ENCODE measurements at regions not wholly inside any gene's neighbourhood (a gene's known extent, or its start where the extent isn't known, plus 50 kb on each side); places are given as distances from the start of the nearest gene placed in this dataset.

DNA sequence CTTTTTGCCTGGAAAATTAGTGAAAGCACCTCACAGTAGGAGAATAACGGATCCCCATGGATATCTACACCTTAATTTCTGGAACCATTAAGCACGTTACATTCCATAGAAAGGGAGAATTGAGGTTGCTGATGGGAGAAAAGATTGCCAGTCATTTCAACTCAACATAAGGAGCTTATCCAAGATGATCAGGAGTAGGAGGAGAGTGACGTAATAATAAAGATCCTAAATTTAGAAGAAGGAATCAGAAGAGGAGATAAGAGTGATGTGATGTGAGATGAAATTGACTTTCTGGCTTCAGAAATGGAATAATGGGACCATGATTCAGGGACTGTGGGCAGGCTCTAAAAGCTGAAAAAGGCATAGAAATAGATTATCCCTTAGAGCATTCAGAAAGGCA is 1017.8 kb upstream of the CHAC2 start:
- H3K36me3 Mint-ChIP-seq (ENCODE audit: low read depth) = no peaks in the 10 kb centered on the region
- H3K4me1 Mint-ChIP-seq (ENCODE audit: low read depth) = no peaks in the 10 kb centered on the region
- no peaks in the 10 kb centered on the region for H3K27me3 Mint-ChIP-seq (ENCODE audit: low read depth)
- no peak overlapping the region for H3K27ac Mint-ChIP-seq
- H3K4me3 Mint-ChIP-seq = no peak overlapping the region
- H3K9me3 Mint-ChIP-seq = peaks cover 23% of the 10 kb centered on the region

GRCh38 chr2:52745144-52745543 is 1022.5 kb upstream of the CHAC2 start:
- H3K27me3 Mint-ChIP-seq (ENCODE audit: low read depth) = no peaks in the 10 kb centered on the region
- H3K9me3 Mint-ChIP-seq = peaks cover 28% of the 10 kb centered on the region
- H3K36me3 Mint-ChIP-seq (ENCODE audit: low read depth) = no peaks in the 10 kb centered on the region
- no peak overlapping the region for H3K4me3 Mint-ChIP-seq
- no peaks in the 10 kb centered on the region for H3K4me1 Mint-ChIP-seq (ENCODE audit: low read depth)
- no peak overlapping the region for H3K27ac Mint-ChIP-seq

DNA sequence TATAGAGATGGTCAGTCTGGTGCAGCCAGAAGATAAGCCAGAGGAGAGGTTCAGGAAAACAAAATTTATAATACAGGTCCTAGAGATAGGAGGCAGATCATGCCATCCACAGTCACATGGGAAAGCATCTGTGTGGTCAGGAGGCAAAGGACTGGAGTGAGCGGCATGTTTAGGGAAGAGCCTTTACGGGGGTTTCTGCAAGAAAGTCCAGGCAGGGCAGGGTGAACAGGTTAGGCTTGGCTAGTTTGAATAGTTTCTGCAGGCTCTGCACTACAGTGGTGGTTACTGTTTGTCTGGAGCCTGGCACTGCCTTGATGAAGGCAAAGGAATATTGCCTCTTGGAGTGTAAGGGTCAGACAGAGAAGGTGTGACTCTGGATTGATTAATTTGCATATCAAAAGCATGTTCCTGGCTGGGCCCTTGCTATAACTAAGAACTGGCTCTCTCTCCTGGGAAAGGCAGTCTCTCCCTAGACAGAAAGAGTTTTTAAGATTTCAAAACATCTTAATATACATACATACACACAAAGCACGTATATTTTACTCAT is 1034.7 kb upstream of the CHAC2 start:
- no peak overlapping the region for H3K4me3 Mint-ChIP-seq

DNA sequence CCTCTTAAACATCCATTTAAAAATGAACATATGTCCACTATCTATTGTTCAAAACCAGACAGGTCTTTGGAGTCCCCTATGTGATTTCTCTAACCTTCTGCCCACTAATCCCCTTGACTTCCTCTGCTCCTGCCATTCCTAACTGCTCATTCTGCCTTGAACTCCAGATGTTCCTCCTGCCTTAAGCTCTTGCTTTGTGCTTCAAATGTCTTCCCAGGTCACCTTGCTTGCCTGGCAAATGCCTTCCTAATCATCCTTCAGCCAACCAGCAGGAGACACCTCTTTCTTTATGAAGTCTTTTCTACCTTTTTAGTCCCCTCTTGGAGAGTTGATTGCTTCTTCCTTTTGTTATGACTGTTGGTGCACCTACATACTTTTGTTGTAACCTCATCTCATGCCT is 1043.0 kb upstream of the CHAC2 start:
- Mint-ChIP-seq H3K9me3 (peaks cover 30% of the 10 kb centered on the region), H3K4me1 (ENCODE audit: low read depth) (no peaks in the 10 kb centered on the region), H3K27me3 (ENCODE audit: low read depth) (no peaks in the 10 kb centered on the region), H3K27ac (no peak overlapping the region), H3K36me3 (ENCODE audit: low read depth) (no peaks in the 10 kb centered on the region), H3K4me3 (no peak overlapping the region)

More for the DNA sequence above, 1034.7 kb upstream of the CHAC2 start:
- Mint-ChIP-seq H3K9me3 (peaks cover 10% of the 10 kb centered on the region), H3K4me1 (ENCODE audit: low read depth) (no peaks in the 10 kb centered on the region), H3K27ac (no peak overlapping the region), H3K36me3 (ENCODE audit: low read depth) (no peaks in the 10 kb centered on the region), H3K27me3 (ENCODE audit: low read depth) (no peaks in the 10 kb centered on the region)

DNA sequence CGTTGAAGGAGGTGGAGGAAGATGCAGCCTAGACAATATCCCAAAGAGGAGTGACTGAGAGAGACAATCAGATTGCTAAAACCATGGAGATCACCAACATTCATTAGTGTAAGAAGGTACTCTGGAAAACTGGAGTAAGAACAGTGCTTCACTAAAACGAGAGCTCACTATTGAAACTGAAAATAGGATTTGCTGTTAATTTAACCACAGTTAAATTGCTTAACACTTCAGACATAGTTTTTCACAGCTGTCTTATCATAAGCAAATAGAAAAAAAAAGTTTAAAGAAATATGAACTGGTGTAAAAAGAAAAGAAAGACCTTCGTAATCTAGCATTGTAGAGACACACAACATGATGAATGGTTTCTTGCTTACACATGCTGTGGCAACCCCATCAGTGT is 1049.8 kb upstream of the CHAC2 start:
- no peaks in the 10 kb centered on the region for H3K4me1 Mint-ChIP-seq (ENCODE audit: low read depth)
- H3K4me3 Mint-ChIP-seq = no peak overlapping the region
- no peak overlapping the region for H3K27ac Mint-ChIP-seq
- H3K9me3 Mint-ChIP-seq = peaks cover 13% of the 10 kb centered on the region
- no peaks in the 10 kb centered on the region for H3K36me3 Mint-ChIP-seq (ENCODE audit: low read depth)
- no peaks in the 10 kb centered on the region for H3K27me3 Mint-ChIP-seq (ENCODE audit: low read depth)

- Mint-ChIP-seq H3K36me3 (ENCODE audit: low read depth) (no peaks in the 10 kb centered on the region), H3K27me3 (ENCODE audit: low read depth) (no peaks in the 10 kb centered on the region)
Measured at GRCh38 chr2:52710810-52711618, 1056.6 kb upstream of the CHAC2 start.

DNA sequence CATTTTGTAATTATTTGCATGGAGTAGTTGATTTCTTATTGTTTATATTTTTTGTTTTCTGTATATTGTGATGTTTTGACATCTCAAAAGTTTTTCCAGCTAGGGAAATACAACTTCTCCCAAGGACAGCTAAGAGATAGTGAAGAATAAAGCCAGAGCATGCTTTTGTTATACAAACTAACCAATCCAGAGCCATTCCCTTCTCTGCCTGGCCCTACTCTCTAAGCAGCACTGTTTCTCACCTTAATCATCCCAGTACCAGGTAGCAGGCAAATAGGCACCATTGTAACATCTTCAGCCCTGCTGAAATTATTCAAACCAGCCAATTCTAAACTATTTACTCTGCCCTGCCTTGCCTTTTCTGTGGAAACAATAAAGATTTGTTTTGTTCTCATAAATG is 1063.4 kb upstream of the CHAC2 start:
- H3K36me3 Mint-ChIP-seq (ENCODE audit: low read depth) = no peaks in the 10 kb centered on the region
- H3K27me3 Mint-ChIP-seq (ENCODE audit: low read depth) = no peaks in the 10 kb centered on the region
- H3K4me1 Mint-ChIP-seq (ENCODE audit: low read depth) = no peaks in the 10 kb centered on the region
- no peak overlapping the region for H3K4me3 Mint-ChIP-seq
- peaks cover 3% of the 10 kb centered on the region for H3K9me3 Mint-ChIP-seq
- no peak overlapping the region for H3K27ac Mint-ChIP-seq

More at GRCh38 chr2:52710810-52711618, 1056.6 kb upstream of the CHAC2 start:
- Mint-ChIP-seq H3K9me3 (peaks cover 16% of the 10 kb centered on the region), H3K27ac (no peak overlapping the region), H3K4me1 (ENCODE audit: low read depth) (no peaks in the 10 kb centered on the region), H3K4me3 (no peak overlapping the region)

- Mint-ChIP-seq H3K9me3 (peaks cover 7% of the 10 kb centered on the region), H3K36me3 (ENCODE audit: low read depth) (no peaks in the 10 kb centered on the region), H3K27ac (no peak overlapping the region), H3K4me1 (ENCODE audit: low read depth) (no peaks in the 10 kb centered on the region), H3K4me3 (no peak overlapping the region), H3K27me3 (ENCODE audit: low read depth) (no peaks in the 10 kb centered on the region)
Measured at GRCh38 chr2:52703004-52703403, 1064.6 kb upstream of the CHAC2 start.

DNA sequence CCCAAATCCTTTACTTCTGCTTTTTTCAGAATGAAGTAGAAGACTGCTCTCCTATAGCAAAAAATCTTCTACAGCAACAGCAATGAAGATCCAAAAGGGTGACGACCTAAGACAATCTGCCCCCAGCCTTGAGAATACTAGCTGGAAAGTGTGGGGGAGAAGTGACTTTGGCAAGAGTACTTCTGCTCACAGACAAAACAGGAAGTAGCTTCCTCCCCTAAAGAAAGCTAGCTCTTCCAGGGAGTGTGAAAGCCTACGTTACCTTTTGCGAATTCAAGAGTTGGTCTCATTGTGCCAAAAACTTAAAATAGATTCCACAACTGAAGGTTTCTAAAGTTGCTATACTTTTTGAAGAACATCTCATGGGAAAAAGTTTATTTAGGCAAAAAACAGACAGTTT is 1069.2 kb upstream of the CHAC2 start:
- H3K9me3 Mint-ChIP-seq = peaks cover 4% of the 10 kb centered on the region
- no peaks in the 10 kb centered on the region for H3K27me3 Mint-ChIP-seq (ENCODE audit: low read depth)
- H3K27ac Mint-ChIP-seq = no peak overlapping the region
- no peaks in the 10 kb centered on the region for H3K36me3 Mint-ChIP-seq (ENCODE audit: low read depth)
- H3K4me3 Mint-ChIP-seq = no peak overlapping the region
- H3K4me1 Mint-ChIP-seq (ENCODE audit: low read depth) = no peaks in the 10 kb centered on the region

DNA sequence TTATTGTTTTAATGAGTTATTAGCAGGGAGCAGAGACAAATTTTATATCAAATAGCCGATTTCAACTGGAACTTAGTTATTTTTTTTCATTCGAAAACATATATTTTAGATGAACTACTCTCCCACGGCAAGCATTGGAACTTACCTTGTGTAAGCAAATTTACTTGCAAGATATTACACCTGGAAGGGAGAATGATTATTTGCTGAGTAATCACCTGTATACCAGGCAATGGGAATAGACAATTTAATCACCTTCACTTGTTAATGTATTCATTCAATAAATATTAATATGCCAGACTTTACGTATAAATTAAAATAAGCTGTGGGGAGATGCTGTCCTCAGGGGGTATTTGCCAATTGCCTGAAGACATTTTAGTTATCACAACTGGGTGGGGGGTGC is 1069.9 kb upstream of the CHAC2 start:
- no peak overlapping the region for H3K4me3 Mint-ChIP-seq
- no peak overlapping the region for H3K27ac Mint-ChIP-seq
- H3K4me1 Mint-ChIP-seq (ENCODE audit: low read depth) = no peaks in the 10 kb centered on the region
- H3K27me3 Mint-ChIP-seq (ENCODE audit: low read depth) = no peaks in the 10 kb centered on the region
- peaks cover 4% of the 10 kb centered on the region for H3K9me3 Mint-ChIP-seq
- H3K36me3 Mint-ChIP-seq (ENCODE audit: low read depth) = no peaks in the 10 kb centered on the region

DNA sequence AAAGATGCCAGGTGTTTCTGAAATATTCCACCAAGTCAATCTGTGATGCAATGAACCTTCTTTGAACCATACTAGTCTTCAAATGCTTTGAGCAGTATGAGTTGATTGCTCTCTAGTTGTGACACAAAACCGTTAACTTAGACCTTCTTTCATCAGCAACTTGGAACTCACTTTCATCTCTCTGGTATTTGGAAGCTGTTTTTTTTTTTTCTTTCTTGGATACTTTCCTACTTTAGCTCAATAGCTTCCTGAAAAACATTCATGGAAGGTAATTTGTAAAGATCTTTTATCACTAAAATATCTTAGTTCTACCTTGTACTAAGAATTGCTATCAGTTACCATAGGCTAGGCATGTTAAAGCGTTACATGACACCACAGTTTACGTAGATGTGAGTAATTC is 1071.9 kb upstream of the CHAC2 start:
- Mint-ChIP-seq H3K27ac (no peak overlapping the region), H3K27me3 (ENCODE audit: low read depth) (no peaks in the 10 kb centered on the region), H3K4me3 (no peak overlapping the region), H3K4me1 (ENCODE audit: low read depth) (no peaks in the 10 kb centered on the region), H3K9me3 (peaks cover 4% of the 10 kb centered on the region), H3K36me3 (ENCODE audit: low read depth) (no peaks in the 10 kb centered on the region)

DNA sequence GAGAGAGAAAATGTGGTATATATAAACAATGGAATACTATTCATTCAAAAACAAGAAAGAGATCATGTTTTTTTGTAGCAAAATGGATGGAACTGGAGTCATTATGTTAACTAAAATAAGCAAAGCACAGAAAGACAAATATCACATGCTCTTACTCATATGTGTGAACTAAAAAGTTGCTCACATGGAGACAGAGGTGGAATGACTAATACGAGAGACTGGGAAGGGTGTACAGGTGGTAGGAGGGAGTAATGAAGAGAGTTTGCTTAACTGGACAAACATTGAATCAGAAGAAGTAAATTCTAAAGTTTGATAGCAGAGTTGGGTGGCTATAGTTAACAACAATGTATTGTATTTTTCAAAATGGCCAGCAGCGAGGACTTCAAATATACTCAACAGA is 1080.7 kb upstream of the CHAC2 start:
- no peak overlapping the region for H3K27ac Mint-ChIP-seq
- H3K4me1 Mint-ChIP-seq (ENCODE audit: low read depth) = no peaks in the 10 kb centered on the region
- H3K9me3 Mint-ChIP-seq = peaks cover 21% of the 10 kb centered on the region
- no peak overlapping the region for H3K4me3 Mint-ChIP-seq
- no peaks in the 10 kb centered on the region for H3K36me3 Mint-ChIP-seq (ENCODE audit: low read depth)
- H3K27me3 Mint-ChIP-seq (ENCODE audit: low read depth) = no peaks in the 10 kb centered on the region

DNA sequence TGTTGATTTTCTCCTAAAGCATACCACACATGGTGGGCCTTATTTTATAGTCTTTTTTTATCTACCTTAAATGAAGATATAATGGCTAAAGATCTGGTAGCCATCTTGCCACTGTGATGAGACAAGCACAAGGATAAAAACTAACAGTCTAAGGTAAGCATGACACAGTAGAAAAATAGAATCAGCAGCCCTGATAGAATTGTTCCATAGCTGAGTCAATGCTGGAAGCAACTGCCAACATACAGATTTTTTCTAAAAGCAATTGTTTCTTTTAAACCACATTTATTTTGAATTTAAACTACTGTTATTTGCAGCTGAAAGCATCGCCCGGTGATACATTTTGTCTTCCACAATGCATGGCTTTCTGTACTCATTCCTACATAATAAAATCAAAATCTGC is 1091.5 kb upstream of the CHAC2 start:
- H3K27me3 Mint-ChIP-seq (ENCODE audit: low read depth) = no peaks in the 10 kb centered on the region

GRCh38 chr2:52668724-52669123 is 1098.9 kb upstream of the CHAC2 start:
- H3K27me3 Mint-ChIP-seq (ENCODE audit: low read depth) = no peaks in the 10 kb centered on the region
- H3K27ac Mint-ChIP-seq = no peak overlapping the region
- H3K9me3 Mint-ChIP-seq = peaks cover 14% of the 10 kb centered on the region
- H3K4me1 Mint-ChIP-seq (ENCODE audit: low read depth) = no peaks in the 10 kb centered on the region
- no peak overlapping the region for H3K4me3 Mint-ChIP-seq
- H3K36me3 Mint-ChIP-seq (ENCODE audit: low read depth) = no peaks in the 10 kb centered on the region

More for the DNA sequence above, 1091.5 kb upstream of the CHAC2 start:
- H3K36me3 Mint-ChIP-seq (ENCODE audit: low read depth) = no peaks in the 10 kb centered on the region
- H3K4me3 Mint-ChIP-seq = no peak overlapping the region
- H3K27ac Mint-ChIP-seq = no peak overlapping the region
- H3K9me3 Mint-ChIP-seq = peaks cover 20% of the 10 kb centered on the region
- H3K4me1 Mint-ChIP-seq (ENCODE audit: low read depth) = no peaks in the 10 kb centered on the region

DNA sequence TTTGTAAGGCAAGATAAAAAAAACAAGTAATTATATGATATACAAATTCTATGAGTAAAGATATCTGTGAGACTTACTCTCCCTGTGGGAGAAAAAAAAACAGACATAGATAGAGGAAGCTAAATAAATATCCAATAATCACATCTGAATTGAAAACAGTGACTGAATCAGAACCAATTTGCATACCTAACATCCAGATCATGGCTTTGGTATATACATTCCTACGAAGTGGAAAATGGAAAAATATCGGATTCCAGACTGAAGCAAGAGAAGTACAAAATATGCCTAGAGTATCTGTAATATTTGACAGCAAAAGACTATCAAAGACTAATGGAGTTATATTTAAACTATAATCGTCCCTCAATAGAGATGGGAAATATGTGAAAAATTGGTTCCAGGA is 1108.1 kb upstream of the CHAC2 start:
- H3K4me1 Mint-ChIP-seq (ENCODE audit: low read depth) = no peaks in the 10 kb centered on the region
- H3K4me3 Mint-ChIP-seq = no peak overlapping the region
- H3K27me3 Mint-ChIP-seq (ENCODE audit: low read depth) = no peaks in the 10 kb centered on the region
- H3K36me3 Mint-ChIP-seq (ENCODE audit: low read depth) = no peaks in the 10 kb centered on the region
- H3K9me3 Mint-ChIP-seq = no peaks in the 10 kb centered on the region
- H3K27ac Mint-ChIP-seq = no peak overlapping the region

Measured in T-helper 1 cell treated with Interleukin-12 subunit alpha and Interleukin-12 subunit beta and Interleukin-4 antibody, amounts not matched to agents 30 μg/mL and 1 μg/mL, for 36 hours (primary cell).